CD4-positive, alpha-beta T cell (primary cell): ENCODE measurements at regions not wholly inside any gene's neighbourhood (a gene's known extent, or its start where the extent isn't known, plus 50 kb on each side); places are given as distances from the start of the nearest gene placed in this dataset.

Experiments used
- ATAC-seq: fragments of 200-7000 bp; cut with Tn5 transposase; one replicate; pipeline ENCODE4 v1.10.0; 2022; ENCODE audit warnings: mild to moderate bottlenecking; ENCODE audit not compliant: poor library complexity
- CTCF ChIA-PET: fragments of 350-600 bp; sonication (Branson Sonifier 250); formaldehyde crosslinking; loops from one replicate; lab custom pipeline; 2021; ENCODE audit warnings: antibody characterized with exemption, inconsistent platforms; lab: Charles Lee
- POLR2A ChIA-PET: fragments of 350-600 bp; sonication (Branson Sonifier 250); formaldehyde crosslinking; loops from one replicate; lab custom pipeline; 2021; ENCODE audit warnings: antibody characterized with exemption, inconsistent platforms; lab: Charles Lee
- DNase-seq, 14 experiments: peaks; one replicate each; pipeline ENCODE4 v3.0.0-alpha.2; 2013 to 2020; ENCODE audit warnings: mixed read lengths in 2 of 14
- H3K27ac ChIP-seq, 2 donors: one replicate each; pipeline versions ENCODE4 v1.5.1 to v1.7.0; 2013; ENCODE audit warnings: low read length in 2 of 2, low read depth in 1 of 2, mild to moderate bottlenecking in 1 of 2
- H3K27me3 ChIP-seq, 2 experiments: 1 replicate in 1 of 2; 2 replicates in 1 of 2; pipeline versions ENCODE4 v1.6.1 to v1.7.0; 2013; ENCODE audit warnings: low read length in 2 of 2, control low read depth in 1 of 2, mild to moderate bottlenecking in 1 of 2, moderate library complexity in 1 of 2; ENCODE audit not compliant: insufficient read depth in 2 of 2, control insufficient read depth in 1 of 2
- H3K36me3 ChIP-seq: one replicate; pipeline ENCODE4 v1.6.1; 2013; ENCODE audit warnings: low read length, control low read depth; ENCODE audit not compliant: insufficient read depth
- H3K4me1 ChIP-seq: one replicate; pipeline ENCODE4 v1.6.1; 2013; ENCODE audit warnings: low read length, control low read depth; ENCODE audit not compliant: insufficient read depth
- H3K4me3 ChIP-seq: one replicate; pipeline ENCODE4 v1.5.1; 2013; ENCODE audit warnings: mild to moderate bottlenecking, low read length, moderate library complexity
- H3K9me3 ChIP-seq, 2 experiments: 1 replicate in 1 of 2; 2 replicates in 1 of 2; pipeline versions ENCODE4 v1.6.1 to v1.7.0; 2013; ENCODE audit warnings: low read length in 2 of 2, mild to moderate bottlenecking in 2 of 2, control low read depth in 1 of 2, moderate library complexity in 1 of 2; ENCODE audit not compliant: control insufficient read depth in 1 of 2, insufficient read depth in 1 of 2
- H3K27ac Mint-ChIP-seq: one replicate; pipeline ENCODE4 v1.8.0; 2020; ENCODE audit warnings: mixed read lengths
- H3K27me3 Mint-ChIP-seq: one replicate; pipeline ENCODE4 v1.8.0; 2021; ENCODE audit warnings: mixed read lengths
- H3K36me3 Mint-ChIP-seq: one replicate; pipeline ENCODE4 v1.8.0; 2021; ENCODE audit warnings: low read depth, mixed read lengths
- H3K4me1 Mint-ChIP-seq: one replicate; pipeline ENCODE4 v1.8.0; 2021; ENCODE audit warnings: low read depth, mixed read lengths
- H3K4me3 Mint-ChIP-seq: one replicate; pipeline ENCODE4 v1.8.0; 2020; ENCODE audit warnings: mild to moderate bottlenecking, mixed read lengths
- H3K9me3 Mint-ChIP-seq: one replicate; pipeline ENCODE4 v1.8.0; 2020; ENCODE audit warnings: mixed read lengths
- intact Hi-C, 2 experiments: fragments of 100-400 bp; cut with DNase I in 1 of 2; cut with micrococcal nuclease in 1 of 2; formaldehyde crosslinking; loops; one replicate each; pipeline versions ENCODE4 v1.15.1 to v1.9.0; 2023 to 2025; cut with DNase I, micrococcal nuclease
- TF ChIP-seq, protein P1 (sequence below): fragments of 200-600 bp; IDR thresholded peaks from one replicate; pipeline ENCODE4 v1.8.0; 2022; ENCODE audit warnings: antibody characterized with exemption, mild to moderate bottlenecking

GRCh38 chr5:135217669-135218485 lies 181.2 kb downstream of the MACROH2A1 start:
- no peak overlapping the region for H3K27ac Mint-ChIP-seq
- H3K27me3 Mint-ChIP-seq = peaks cover 5% of the 10 kb centered on the region
- H3K9me3 ChIP-seq = no peaks in the 10 kb centered on the region
- CTCF ChIA-PET = no interaction called here
- intact Hi-C loops = no loop called here
- TF ChIP-seq, protein P1, sequence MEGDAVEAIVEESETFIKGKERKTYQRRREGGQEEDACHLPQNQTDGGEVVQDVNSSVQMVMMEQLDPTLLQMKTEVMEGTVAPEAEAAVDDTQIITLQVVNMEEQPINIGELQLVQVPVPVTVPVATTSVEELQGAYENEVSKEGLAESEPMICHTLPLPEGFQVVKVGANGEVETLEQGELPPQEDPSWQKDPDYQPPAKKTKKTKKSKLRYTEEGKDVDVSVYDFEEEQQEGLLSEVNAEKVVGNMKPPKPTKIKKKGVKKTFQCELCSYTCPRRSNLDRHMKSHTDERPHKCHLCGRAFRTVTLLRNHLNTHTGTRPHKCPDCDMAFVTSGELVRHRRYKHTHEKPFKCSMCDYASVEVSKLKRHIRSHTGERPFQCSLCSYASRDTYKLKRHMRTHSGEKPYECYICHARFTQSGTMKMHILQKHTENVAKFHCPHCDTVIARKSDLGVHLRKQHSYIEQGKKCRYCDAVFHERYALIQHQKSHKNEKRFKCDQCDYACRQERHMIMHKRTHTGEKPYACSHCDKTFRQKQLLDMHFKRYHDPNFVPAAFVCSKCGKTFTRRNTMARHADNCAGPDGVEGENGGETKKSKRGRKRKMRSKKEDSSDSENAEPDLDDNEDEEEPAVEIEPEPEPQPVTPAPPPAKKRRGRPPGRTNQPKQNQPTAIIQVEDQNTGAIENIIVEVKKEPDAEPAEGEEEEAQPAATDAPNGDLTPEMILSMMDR = no peak
- no peaks in the 10 kb centered on the region for H3K36me3 Mint-ChIP-seq
- DNase-seq (peak in 1 of 14 experiments; percentile 27), ATAC-seq (no peak)
- H3K4me1 Mint-ChIP-seq = no peaks in the 10 kb centered on the region
- no peaks in the 10 kb centered on the region for H3K9me3 Mint-ChIP-seq
- no peaks in the 10 kb centered on the region for H3K27me3 ChIP-seq
- no peak overlapping the region for H3K27ac ChIP-seq
- no peak overlapping the region for H3K4me3 Mint-ChIP-seq
- H3K36me3 ChIP-seq = no peaks in the 10 kb centered on the region
- POLR2A ChIA-PET = no interaction called here
- H3K4me3 ChIP-seq = no peak overlapping the region
- no peaks in the 10 kb centered on the region for H3K4me1 ChIP-seq

DNA sequence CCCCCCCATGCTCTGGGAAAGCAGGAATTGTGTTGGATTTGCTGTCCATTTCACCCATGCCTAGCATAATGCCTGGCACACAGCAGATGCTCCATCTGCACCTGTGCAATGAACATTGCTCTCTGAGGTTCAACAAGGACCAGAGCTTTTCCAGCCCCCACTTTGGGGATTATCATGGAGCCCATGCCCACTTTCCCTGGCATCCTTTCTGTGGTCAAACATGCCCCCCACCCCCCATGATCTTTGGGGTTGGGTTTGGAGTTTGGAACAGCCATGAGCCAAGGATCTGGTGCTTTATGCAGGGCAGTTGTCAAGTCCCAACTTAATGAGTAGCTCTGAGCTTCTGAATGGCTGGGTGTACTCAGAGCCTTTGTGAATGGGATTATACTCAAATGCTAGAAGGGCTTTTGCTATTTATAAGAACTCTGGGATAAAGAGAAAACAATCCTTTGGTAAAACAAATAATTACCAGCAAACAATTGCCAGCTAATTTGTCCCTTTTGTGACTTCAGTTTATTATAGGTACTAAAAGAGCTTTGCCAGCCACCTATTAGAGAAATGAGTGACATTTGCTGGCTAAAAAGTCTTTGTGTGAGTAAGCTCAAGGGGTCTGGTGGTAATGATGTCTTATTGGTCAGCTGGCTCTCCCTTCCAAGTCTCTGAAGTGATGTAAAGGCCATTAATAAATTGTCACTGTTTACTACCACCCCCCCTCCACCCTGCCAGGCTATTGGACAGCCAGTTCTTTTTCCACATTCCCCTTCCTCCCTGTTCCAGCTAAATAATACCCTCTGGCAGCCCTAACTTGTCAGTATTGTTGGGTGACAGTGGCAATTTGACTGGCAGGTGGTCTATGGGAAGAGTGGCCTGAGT lies 182.3 kb downstream of the MACROH2A1 start:
- Histone ChIP-seq H3K36me3 (no peaks in the 10 kb centered on the region), H3K27me3 (no peaks in the 10 kb centered on the region), H3K4me3 (no peak overlapping the region), H3K27ac (no peak overlapping the region), H3K9me3 (peaks cover 0 to 4% of the 10 kb centered on the region in 2 experiments), H3K4me1 (no peaks in the 10 kb centered on the region)
- Mint-ChIP-seq H3K4me3 (no peak overlapping the region), H3K9me3 (no peaks in the 10 kb centered on the region), H3K4me1 (no peaks in the 10 kb centered on the region), H3K36me3 (no peaks in the 10 kb centered on the region), H3K27ac (no peak overlapping the region), H3K27me3 (peaks cover 5% of the 10 kb centered on the region)
- ChIA-PET POLR2A (no interaction called here), CTCF (no interaction called here)
- TF ChIP-seq, protein P1 = no peak
- ATAC-seq (no peak), DNase-seq (peak in 1 of 14 experiments; percentile 19)
- intact Hi-C loops = no loop called here

GRCh38 chr5:135215617-135216470 lies 181.8 kb upstream of the PITX1 start:
- Mint-ChIP-seq H3K36me3 (no peaks in the 10 kb centered on the region), H3K9me3 (no peaks in the 10 kb centered on the region), H3K4me1 (no peaks in the 10 kb centered on the region), H3K27me3 (peaks cover under 1% of the 10 kb centered on the region), H3K4me3 (no peak overlapping the region), H3K27ac (no peak overlapping the region)
- DNase-seq (peak in 1 of 14 experiments; percentile 6), ATAC-seq (no peak)
- TF ChIP-seq, protein P1 = no peak
- Histone ChIP-seq H3K4me3 (no peak overlapping the region), H3K27ac (no peak overlapping the region), H3K27me3 (no peaks in the 10 kb centered on the region), H3K36me3 (no peaks in the 10 kb centered on the region), H3K4me1 (no peaks in the 10 kb centered on the region), H3K9me3 (peaks cover 0 to 4% of the 10 kb centered on the region in 2 experiments)
- intact Hi-C loops = no loop called here
- ChIA-PET CTCF (no interaction called here), POLR2A (no interaction called here)
